T-helper 22 cell (primary cell): ENCODE measurements at regions not wholly inside any gene's neighbourhood (a gene's known extent, or its start where the extent isn't known, plus 50 kb on each side); places are given as distances from the start of the nearest gene placed in this dataset.

Experiments
- DNase-seq: peaks from one replicate; pipeline ENCODE4 v3.0.0-alpha.2; 2020; ENCODE audit warnings: low read depth

DNA sequence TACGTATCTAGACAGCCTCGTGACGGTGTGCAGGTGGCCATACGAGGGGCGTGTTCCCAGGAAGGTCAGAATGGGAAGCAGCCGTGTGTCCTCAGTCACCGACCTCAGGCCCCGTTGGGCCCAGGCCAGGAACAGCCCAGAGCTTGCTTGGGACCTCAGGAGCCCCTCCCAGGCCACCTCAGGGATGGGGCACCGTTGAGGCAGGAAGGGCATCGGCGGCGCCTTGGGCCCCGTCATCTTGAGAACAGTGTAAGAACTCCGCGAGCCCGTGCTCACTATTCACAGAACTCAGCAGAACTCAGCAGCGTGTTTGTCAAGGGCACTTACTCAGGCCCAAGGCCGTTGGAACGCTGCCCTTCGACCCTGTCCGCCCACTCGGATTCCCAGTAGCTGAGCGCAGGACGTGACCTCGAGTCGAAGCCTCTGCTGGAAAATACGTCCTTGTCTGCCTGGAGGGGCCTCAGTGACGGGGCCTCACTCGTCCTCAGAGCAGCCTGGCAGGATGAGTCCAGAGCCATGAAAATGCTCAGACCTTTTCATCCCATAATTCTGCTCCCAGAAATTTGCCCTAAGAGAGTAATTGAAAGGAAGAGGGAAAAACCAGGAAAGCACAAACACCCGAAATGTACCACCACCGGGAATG lies 1134.8 kb downstream of the BRD1 start:
- DNase-seq: no peak

DNA sequence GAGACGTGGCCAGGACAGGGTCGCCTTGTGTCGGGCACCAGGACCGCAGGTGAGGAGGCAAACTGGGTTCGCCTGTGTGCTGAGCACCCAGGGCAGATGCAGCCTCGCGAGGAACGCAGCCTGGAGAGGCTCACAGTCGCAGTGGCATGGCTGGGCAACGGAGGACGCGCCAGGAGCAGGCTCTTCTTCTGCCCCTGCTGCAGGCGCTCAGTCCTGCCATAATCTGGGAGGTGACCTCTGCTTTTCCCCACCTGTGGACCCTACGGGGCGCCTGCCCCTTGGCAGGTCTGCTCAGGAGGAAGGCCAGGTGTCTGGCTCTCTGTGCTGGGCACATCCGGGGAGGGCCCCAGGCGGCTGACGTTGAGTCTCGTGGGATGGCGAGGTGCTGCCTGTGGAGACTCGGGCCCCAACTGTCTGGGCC lies 1136.2 kb downstream of the BRD1 start:
- DNase-seq: no peak

DNA sequence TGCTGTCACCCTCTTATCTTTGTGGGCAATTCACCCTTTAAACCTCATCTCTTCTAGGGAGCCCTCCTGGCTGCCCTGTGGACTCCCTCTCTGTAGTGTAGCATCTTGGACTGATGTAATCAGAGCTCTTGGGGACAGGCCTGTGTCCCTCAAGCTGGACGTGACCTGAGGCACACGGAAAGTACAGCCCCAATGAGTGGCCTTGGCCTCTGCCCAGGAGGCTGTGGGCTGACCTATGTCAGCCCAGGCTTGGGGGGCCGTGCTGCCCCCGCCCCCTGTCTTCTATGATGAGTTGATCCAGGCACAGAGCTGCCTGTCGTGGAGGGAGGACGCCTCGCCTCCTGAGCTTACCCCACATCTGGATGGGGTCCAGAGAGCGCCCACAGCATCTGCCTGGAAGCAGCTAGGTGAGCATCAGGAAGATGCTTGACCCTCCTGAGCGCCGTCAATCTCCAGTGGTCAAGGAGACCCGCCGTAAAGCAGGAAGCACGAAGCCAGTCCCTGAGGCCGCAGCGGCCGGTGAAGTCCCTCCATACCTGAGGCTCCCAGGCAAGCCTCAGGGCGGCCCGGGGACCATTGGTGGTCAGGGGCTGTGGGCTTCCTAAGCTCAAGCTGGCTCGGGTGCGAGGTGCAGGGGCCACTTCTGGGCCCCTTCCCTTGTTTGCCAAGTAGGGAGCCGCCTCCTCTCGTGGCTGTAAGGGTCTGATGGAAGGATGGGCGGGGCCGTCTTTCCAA lies 1136.9 kb downstream of the BRD1 start:
- no peak for DNase-seq

DNA sequence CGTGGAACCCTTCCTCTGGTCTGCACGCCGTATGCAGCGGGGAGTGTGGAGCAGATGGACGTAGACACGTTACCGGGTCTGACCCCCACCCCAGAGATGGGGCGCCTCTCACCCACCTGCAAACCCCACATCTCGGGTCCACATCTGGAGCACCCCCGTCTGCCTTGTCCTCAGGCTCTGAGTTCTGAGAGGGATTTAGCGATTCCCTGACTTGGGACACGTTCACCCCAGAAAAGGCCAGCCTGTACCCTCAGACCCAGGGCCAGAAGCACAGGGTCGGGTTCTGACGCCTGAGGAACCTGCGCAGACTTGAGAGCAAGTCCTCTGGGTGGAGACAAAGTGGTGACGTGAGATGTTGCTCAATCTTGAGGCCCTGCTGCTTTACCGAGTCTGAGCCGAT lies 1138.5 kb downstream of the BRD1 start:
- no peak for DNase-seq

DNA sequence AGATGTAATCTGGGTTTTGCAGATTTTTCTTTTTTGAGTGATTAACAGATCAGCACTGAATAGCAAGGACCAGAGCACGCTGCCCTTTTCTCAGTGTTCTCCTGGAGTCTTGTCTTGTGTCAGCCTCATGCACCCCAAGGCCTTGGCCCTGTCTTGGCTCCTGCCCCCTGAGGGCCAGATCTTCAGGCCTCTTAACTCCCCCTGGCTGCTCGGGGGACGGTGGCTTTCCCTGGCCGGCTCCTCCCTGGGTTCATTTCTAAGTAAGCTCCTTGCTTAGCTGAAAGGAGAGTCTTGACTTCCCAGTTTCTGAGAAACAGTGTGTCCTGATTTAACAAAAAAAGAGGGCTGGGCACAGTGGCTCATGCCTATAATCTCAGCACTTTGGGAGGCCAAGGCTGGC lies 1139.3 kb downstream of the BRD1 start:
- DNase-seq: no peak

DNA sequence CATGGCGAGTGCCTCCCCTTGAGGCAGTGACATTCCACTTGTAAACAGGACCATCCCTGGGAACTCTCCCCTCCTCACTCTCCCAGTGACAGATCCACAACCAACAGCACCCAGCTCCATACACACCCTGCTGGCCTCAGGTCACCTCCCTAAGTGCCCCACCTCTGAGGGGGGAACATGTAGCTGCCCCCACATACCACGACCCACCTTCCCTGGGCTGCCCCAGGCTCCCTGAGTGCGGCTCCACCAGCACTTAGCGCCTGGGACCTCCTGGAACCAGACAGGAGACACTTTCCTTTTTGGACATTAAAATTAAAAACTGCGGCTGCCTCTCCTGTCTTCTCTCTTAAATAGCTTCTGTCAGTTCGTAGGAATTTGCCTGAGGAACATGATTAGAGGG lies 1140.1 kb downstream of the BRD1 start:
- no peak for DNase-seq

DNA sequence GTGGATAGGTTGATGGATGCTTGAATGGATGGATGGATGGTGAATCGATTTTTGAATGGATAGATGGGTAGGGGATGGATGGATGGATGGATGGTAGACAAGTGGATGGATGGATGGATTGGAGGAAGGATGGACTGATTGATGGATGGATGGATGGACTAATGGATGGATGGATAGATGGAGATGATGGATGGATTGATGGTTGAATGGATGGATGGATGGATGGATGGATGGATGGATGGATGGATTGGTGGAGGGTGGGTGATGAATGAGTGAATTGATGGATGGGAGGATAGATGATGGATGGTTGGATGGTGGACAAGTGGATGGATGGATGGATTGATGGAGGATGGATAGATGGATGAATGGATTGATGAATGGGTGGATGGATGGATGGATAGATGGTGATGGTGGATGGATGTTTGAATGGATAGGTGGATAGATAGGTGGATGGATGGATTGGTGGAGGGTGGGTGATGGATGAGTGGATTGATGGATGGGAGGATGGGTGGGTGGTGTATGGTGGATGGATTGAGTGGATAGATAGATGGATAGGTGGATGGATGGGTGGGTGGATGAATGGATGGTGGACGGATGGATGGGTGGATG lies 1140.9 kb downstream of the BRD1 start:
- DNase-seq: no peak

DNA sequence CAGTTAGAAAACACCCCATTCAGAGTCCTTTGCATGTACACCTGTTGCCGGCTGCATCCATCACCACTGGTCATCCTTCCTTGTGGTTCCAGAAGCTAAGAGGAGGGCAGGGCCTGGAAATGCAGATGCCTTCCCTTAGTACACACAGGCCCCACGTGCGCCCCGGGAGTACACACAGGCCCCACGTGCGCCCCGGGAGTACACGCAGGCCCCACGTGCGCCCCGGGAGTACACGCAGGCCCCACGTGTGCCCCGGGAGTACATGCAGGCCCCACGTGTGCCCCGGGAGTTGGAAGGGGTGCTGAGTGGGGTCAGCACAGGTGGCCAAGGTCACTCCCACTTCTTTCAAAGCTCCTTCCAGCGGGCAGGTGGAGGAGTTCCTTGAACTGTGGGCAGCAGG lies 1141.9 kb downstream of the BRD1 start:
- no peak for DNase-seq

DNA sequence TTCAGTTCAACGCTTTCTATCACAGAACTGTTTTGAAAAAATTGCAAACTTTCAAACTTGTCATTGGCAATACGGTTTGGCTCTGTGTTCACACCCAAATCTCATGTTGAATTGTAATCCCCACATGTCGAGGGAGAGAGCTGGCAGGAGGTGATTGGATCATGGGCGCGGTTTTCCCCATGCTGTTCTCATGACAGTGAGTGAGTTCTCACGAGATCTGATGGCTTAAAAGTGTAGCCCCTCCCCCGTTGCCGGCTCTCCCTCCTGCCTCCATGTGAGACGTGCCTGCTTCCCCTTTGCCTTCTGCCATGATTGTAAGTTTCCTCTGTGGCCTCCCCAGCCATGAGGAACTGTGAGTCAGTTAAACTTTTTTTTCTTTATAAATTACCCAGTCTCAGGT lies 1144.0 kb downstream of the BRD1 start:
- DNase-seq: no peak

DNA sequence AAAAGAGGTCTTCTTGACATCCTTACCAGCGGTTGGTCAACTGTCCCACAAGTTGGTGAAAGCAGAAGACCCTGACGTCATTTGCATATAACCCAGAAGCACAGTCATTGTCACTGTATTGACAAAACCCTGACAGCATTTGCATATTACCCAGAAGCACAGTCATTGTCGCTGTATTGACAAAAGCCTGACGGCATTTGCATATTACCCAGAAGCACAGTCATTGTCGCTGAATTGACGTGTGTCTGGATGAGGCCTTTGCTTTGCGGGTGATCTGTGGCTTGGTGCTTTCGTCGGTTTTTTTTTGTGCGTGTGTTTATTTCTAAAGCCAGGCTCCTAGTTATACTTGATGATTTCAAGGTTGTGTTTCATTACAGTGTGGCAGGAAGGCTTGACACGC lies 1145.2 kb downstream of the BRD1 start:
- no peak for DNase-seq

DNA sequence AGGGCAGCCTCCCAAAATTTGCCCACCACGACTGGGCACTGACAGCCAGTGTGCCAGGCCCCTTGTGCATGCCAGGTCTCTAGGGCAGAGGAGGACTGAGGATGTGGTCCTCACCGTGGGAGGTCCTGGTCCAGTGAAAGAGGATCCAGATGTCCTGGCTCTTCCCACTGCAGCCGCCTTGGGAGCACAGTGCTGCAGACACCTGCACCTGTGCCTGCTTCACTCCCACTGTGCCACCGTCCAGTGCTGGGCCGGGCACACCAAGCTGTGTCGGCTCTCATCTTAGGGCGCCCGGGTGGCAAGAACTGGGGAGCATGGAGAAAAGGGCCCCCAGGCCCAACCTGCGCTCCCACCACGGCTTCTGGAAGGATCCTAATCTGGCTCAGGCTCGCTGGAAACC lies 1147.1 kb downstream of the BRD1 start:
- no peak for DNase-seq

DNA sequence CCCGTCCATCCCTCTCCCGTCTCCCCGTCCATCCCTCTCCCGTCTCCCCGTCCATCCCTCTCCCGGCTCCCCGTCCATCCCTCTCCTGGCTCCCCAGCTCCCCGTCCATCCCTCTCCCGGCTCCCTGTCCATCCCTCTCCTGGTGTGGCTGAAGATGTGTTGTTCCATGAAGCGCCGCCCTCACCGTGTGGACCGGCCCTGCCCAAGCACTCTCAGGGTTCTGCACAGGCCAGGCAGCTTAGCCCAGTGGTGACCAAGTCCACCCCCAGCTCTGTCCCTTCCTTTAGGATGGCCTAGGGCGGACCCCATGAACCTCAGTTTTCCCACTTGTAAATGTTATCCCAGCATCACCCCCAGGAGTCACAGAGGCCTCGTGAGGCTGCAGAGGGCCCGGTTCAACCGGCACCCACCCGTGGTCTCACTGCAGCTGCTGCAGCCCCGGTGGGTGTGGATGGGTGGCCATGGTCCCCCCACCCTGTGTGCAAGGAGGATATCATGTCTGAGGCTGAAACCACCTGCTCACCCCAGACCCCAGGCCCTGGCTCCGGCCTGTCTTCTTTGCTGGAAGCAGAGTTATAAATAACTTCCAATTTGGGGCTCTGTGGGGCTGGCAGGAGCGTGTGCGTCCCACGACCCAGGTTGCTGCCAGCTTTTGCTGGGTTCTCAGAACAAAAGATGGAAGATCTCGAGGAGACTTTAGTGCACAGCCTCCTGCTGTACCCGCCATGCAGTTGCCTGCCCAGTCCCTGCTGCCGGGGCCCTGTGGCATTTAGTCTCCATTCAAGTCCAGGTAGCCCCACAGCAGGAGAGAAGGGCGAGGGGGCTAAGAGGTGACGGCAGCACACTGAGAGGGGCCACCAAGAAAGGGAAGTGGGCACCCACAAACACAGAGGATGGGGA lies 1147.8 kb downstream of the BRD1 start:
- no peak for DNase-seq

DNA sequence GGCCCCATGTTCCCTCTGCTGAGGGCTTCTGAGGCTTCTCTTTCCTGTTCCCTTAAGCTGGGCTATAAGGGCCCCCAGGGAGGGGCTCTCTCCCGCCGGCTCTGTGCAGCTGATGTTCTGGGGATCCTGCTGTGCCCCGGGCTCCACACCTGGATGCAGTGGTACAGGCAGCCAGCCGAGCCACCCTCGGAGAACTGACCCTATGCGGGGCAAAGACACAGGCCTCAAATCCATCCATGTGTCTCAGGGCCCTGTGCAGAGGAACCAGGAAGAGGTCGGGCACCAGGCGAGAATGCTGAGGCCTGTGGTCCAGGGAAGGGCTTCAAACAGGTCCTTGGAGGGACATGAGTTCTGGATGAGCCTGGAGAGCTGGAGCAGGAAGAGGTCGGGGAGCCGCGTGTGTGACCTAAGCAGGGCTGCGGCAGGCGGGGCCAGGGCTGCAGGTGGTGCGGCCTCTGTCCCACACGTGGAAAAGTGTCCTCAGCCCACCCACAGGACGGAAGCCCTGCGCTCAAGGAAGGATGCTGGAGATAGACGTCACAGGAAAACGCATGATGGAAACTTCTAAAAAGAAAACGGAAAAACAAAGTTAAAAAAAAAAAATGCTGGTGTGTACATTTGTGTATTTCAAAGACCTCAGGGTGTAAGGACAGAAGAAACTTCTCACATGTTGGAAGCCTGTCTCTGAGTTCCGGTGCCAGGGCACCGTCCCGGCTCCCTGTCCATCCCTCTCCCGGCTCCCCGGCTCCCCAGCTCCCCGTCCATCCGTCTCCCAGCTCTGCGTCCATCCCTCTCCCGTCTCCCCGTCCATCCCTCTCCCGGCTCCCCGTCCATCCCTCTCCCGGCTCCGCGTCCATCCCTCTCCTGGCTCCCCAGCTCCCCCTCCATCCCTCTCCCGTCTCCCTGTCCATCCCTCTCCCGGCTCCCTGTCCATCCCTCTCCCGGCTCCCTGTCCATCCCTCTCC lies 1149.2 kb downstream of the BRD1 start:
- DNase-seq: no peak

DNA sequence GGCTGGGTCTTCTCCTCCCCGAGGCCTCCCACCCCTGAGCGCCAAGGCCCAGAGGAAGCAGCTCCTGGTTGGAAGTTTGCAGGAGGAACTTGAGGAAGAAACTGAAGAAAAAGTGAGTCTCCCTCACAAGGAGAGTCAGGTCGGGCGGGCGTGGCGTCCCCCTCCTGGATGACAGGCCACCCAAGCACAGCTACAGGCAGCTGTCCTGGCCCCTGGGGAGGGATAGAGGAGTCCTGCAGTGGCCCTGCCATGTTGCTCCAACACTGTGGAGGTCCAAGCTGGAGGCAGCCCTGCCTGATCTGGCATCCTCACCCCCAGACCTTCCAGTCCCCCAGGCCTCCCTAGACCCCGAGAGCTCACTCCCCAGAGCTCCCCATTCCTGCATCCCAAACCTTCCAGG lies 1150.1 kb downstream of the BRD1 start:
- no peak for DNase-seq

DNA sequence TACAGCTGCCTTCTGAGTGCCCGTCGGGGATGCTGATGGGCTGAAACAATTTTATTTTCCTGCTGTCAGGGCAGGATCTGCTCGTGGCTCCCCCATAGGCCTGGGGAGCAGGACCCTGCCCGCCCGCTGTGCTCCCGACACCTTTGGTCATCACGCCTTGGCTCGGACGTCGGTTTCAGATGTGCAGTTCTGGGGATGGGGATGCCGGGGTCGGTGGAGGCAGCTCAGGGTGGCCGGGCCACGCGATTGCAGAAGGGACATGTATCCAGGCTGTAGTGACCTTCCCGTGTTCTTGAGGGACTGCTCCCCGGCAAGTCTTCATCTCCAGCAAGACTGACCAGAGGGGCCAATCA lies 1150.5 kb downstream of the BRD1 start:
- no peak for DNase-seq

DNA sequence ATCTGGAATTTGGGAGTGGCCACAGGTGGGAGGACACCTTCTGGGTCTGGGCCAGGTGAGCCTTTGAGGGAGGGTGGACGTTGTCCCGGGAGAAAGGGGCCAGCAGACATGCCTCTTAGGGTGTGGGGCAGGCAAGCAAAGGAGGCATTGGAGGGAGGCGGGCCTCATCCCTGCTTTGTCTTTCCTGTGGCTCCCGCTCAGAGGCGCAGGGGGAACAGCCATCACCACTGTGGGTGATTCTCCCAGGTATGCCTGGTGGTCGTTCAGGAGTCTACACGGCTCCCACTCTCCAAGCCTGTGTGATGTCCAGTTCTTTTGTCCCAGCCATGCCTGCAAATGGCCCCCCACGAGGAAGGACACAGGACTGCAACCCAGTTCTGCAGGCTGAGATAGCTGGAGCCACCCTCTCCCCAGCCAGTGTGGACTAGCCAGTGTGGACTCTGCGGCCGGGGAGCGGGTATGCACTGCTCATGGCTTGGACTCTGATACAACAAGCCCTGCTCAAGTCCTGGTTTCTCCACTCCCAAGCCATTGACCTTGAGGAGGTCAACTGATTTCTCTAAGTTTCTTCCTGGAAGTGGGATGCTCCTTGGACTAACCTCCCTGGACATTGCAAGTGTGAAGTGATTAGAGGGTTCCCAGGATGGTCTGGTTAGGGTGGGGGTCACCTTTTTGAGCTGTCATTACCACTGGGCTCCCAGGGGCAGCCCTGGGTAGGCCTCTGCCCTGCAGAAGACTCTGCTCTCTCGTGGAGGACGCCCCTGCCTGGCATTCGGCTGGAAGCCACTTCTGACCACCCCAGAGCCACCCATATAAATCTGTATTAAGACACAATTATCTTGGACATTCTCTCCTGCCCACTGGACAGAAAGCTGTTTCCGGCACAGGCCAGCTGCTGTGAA lies 1151.2 kb downstream of the BRD1 start:
- DNase-seq: no peak

DNA sequence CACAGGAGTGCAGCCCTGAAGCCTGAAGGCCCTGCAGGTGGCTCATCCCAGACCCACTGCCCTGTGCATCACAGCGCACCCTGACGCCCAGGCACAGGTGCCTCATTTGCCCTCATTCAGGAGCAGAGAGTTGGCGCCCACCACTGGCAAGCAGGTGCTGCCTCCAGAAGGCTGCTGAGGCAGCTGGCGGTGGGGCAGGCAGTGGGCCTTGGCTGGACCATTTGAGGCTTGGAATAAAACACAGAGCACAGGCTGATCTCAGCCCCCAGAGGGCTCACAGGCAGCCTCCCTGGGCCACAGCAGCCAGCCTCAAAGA lies 1151.9 kb downstream of the BRD1 start:
- no peak for DNase-seq

DNA sequence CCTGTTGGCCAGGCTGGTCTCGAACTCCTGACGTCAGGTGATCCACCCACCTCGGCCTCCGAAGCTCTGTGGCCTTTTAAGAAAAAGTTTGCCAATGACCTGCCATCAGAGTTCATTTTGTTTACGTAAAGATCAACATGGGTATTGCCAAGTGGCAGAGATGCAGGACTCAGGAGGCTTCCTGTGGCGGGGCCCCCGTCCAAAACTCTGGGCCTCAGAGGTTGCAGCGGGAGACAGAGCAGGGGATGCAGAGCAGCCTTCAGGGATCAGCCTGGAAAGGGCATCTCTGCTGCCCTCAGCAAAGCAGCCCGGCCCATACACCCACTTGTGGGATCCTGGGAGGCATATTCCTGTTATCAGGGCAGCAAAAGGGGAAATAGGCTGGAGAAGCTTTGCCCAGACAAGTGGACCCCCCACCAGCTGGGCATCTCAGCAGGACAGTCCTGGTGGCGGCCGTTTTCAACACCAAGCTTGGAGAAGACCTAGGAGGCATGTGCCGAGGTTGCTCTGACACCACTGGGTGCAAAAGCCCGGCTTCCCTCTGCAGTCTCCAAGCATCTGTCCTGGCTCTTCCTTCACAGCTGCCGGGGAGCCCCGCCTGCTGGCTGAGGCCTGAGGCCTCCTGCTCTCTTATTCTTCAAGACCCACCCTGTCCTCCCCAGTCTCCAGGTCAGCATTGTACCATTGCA lies 1152.4 kb downstream of the BRD1 start:
- DNase-seq: no peak

DNA sequence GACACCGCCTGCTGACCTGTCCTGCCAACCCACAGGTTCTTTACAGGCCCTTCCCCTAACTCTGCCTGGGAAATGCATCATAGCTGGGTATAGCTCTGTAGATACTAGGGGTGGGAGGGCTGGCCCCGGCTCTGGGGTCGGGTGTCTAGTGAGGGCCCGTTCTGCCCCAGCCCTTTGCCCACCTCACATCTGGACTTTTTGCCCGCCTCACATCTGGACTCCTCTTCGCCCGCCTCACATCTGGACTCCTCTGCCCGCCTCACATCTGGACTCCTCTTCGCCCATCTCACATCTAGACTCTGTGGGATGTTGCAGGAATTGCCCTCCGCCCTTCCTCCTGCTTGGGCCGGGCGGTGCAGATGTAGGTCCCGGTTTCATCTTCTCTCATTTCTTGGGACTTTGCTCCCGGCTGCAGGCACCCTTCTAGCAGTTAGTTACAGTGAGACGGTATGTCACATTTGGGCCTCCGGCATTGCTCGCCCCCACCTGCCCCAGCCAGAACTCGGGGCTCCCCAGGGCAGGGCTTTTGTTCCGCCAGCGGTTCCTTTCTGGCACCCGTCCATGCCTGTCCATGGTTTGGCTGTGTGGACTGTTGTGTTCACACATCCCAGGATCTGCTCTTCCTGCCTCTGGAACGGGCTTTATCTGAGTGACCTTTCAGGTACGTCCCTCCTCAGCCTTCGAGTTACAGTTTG lies 1153.7 kb downstream of the BRD1 start:
- no peak for DNase-seq
